T-cell (primary cell): ENCODE measurements at regions not wholly inside any gene's neighbourhood (a gene's known extent, or its start where the extent isn't known, plus 50 kb on each side); places are given as distances from the start of the nearest gene placed in this dataset.
A peak's percentile ranks its signal among the peaks of the same experiment; 100 is the strongest.

Source experiments
- ATAC-seq, 4 experiments: fragments of 200-7000 bp in 3 of 4; fragments of 150-1000 bp in 1 of 4; cut with Tn5 transposase; replicated peaks in 1 of 4; 1 replicate in 3 of 4; 2 replicates in 1 of 4; pipeline ENCODE4 v1.10.0; 2021; ENCODE audit warnings: moderate library complexity in 3 of 4, mild to moderate bottlenecking in 2 of 4, moderate number of reproducible peaks in 1 of 4
- CTCF ChIA-PET, 2 donors: fragments of 300-600 bp; sonication (Branson Sonifier 250); formaldehyde crosslinking; loops; one replicate each; lab custom pipeline; 2022; ENCODE audit warnings: antibody characterized with exemption in 2 of 2; lab: Charles Lee
- POLR2A ChIA-PET, 2 donors: fragments of 300-600 bp; sonication (Branson Sonifier 250); formaldehyde crosslinking; loops; one replicate each; lab custom pipeline; 2022; ENCODE audit warnings: antibody characterized with exemption in 2 of 2; lab: Charles Lee
- DNase-seq, 35 experiments: peaks; one replicate each; pipeline versions ENCODE4 v3.0.0 to v3.0.0-alpha.2; 2013 to 2023
- H3K27ac ChIP-seq: one replicate; pipeline ENCODE4 v1.5.1; 2013; ENCODE audit warnings: low read length
- H3K27me3 ChIP-seq, 2 experiments: replicated peaks in 1 of 2; 1 replicate in 1 of 2; 2 replicates in 1 of 2; pipeline versions ENCODE4 v1.6.1 to v1.7.0; 2013; ENCODE audit warnings: low read length in 1 of 2, mixed read lengths in 1 of 2; ENCODE audit not compliant: control insufficient read depth in 2 of 2, insufficient read depth in 2 of 2; ENCODE audit errors: extremely low read depth in 1 of 2
- H3K36me3 ChIP-seq, 2 donors: 1 replicate in 1 of 2; 2 replicates in 1 of 2; pipeline versions ENCODE4 v1.6.1 to v1.7.0; 2013; ENCODE audit warnings: low read length in 1 of 2; ENCODE audit not compliant: control insufficient read depth in 2 of 2, insufficient read depth in 1 of 2; ENCODE audit errors: extremely low read depth in 1 of 2
- H3K4me1 ChIP-seq, 2 experiments: 1 replicate in 1 of 2; 2 replicates in 1 of 2; pipeline versions ENCODE4 v1.6.1 to v1.7.0; 2013; ENCODE audit warnings: low read length in 2 of 2, mixed read lengths in 1 of 2; ENCODE audit not compliant: insufficient read depth in 2 of 2, control insufficient read depth in 1 of 2; ENCODE audit errors: extremely low read depth in 1 of 2
- H3K4me3 ChIP-seq, 2 donors: 1 replicate in 1 of 2; 2 replicates in 1 of 2; pipeline versions ENCODE4 v1.5.1 to v1.7.0; 2013; ENCODE audit warnings: mild to moderate bottlenecking in 2 of 2, low read length in 1 of 2, moderate library complexity in 1 of 2; ENCODE audit not compliant: control insufficient read depth in 1 of 2; ENCODE audit errors: extremely low read depth in 1 of 2
- H3K9me3 ChIP-seq: 2 replicates; pipeline ENCODE4 v1.7.0; 2013
- H3K27ac Mint-ChIP-seq, 2 donors: one replicate each; pipeline ENCODE4 v1.8.0; 2020 to 2021; ENCODE audit warnings: mild to moderate bottlenecking in 2 of 2, mixed read lengths in 2 of 2
- H3K27me3 Mint-ChIP-seq, 2 donors: one replicate each; pipeline ENCODE4 v1.8.0; 2021 to 2022; ENCODE audit warnings: mixed read lengths in 2 of 2
- H3K36me3 Mint-ChIP-seq: one replicate; pipeline ENCODE4 v1.8.0; 2021; ENCODE audit warnings: mixed read lengths
- H3K4me1 Mint-ChIP-seq, 3 donors: one replicate each; pipeline ENCODE4 v1.8.0; 2020 to 2022; ENCODE audit warnings: mixed read lengths in 3 of 3, mild to moderate bottlenecking in 1 of 3
- H3K4me3 Mint-ChIP-seq, 3 donors: one replicate each; pipeline ENCODE4 v1.8.0; 2020 to 2022; ENCODE audit warnings: mild to moderate bottlenecking in 3 of 3, mixed read lengths in 3 of 3, moderate library complexity in 3 of 3
- H3K9me3 Mint-ChIP-seq, 3 donors: one replicate each; pipeline ENCODE4 v1.8.0; 2020 to 2022; ENCODE audit warnings: mixed read lengths in 3 of 3
- WGBS: methylation state at CpG from one replicate; pipeline ENCODE4 v1.1.5; 2013; ENCODE audit warnings: missing lambda C conversion rate; ENCODE audit not compliant: insufficient coverage; 5-methylcytosine and 5-hydroxymethylcytosine counted together

- H3K4me1 Mint-ChIP-seq: no peaks in the 10 kb centered on the region
- Histone ChIP-seq H3K36me3 (no peaks in the 10 kb centered on the region), H3K27me3 (no peaks in the 10 kb centered on the region), H3K9me3 (no peaks in the 10 kb centered on the region), H3K27ac (no peak overlapping the region), H3K4me3 (no peak overlapping the region), H3K4me1 (no peaks in the 10 kb centered on the region)
- no peaks in the 10 kb centered on the region for H3K9me3 Mint-ChIP-seq
- ATAC-seq: no peak
- H3K4me3 Mint-ChIP-seq: no peak overlapping the region
- peaks cover 3 to 6% of the 10 kb centered on the region in 2 donors for H3K27me3 Mint-ChIP-seq
- no peaks in the 10 kb centered on the region for H3K36me3 Mint-ChIP-seq
- H3K27ac Mint-ChIP-seq: no peak overlapping the region
- ChIA-PET POLR2A (no interaction called here), CTCF (no interaction called here)
- DNase-seq: no peak
- WGBS: no CpG with 5 or more reads among the region's 1 CpG
Measured at GRCh38 chr14:66389481-66389880, 96.7 kb upstream of the CCDC196 start.

DNA sequence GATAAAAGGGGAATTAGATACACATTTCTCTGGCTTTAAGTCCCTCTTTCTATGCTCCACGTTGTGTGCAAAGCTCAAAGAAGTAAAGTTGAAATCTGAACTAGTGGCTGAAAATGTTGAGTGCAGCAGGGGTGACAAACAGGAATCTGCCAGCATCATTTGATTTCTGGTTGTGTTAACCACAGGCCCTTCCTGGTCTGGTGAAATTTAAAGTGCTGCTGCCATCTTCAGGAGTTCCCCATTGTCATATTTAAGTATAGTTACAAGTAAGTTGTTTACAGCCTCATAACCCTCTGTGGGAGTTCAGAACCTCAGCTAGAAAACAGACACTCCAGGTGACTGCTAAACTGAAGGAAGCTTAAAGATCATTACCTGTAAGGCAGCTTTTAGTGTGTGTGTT, 90.9 kb upstream of the CCDC196 start:
- Mint-ChIP-seq H3K4me3 (no peak overlapping the region), H3K27me3 (peaks cover 0 to 3% of the 10 kb centered on the region in 2 donors), H3K9me3 (no peaks in the 10 kb centered on the region), H3K27ac (peak overlapping the region in 1 of 2 donors; percentile 29), H3K36me3 (no peaks in the 10 kb centered on the region), H3K4me1 (peaks cover 6 to 8% (median 6%) of the 10 kb centered on the region in 3 donors)
- CTCF ChIA-PET: interaction anchor here (0.7 to 2.7 kb wide), 2 partner anchors 35 to 1228 kb away, joined by 3 to 35 read pairs; no protein-coding TSS in a partner anchor
- DNase-seq: peak in 12 of 35 experiments; percentile 1 to 51 (median 6)
- Histone ChIP-seq H3K4me1 (no peaks in the 10 kb centered on the region), H3K27ac (no peak overlapping the region), H3K36me3 (no peaks in the 10 kb centered on the region), H3K4me3 (no peak overlapping the region), H3K9me3 (no peaks in the 10 kb centered on the region), H3K27me3 (no peaks in the 10 kb centered on the region)
- POLR2A ChIA-PET: no interaction called here
- peak; percentile 38 to 72 (median 53) for ATAC-seq
- WGBS: no CpG with 5 or more reads among the region's 1 CpG

GRCh38 chr14:66396164-66396563, 90.0 kb upstream of the CCDC196 start:
- CTCF ChIA-PET: interaction anchor here in 1 of 2 donors (2.7 kb wide), 1 partner anchor 36 kb away, joined by 35 read pairs; no protein-coding TSS in a partner anchor

GRCh38 chr14:66398437-66398836, 87.7 kb upstream of the CCDC196 start:
- no peaks in the 10 kb centered on the region for H3K4me1 ChIP-seq
- ATAC-seq: no peak
- no peak overlapping the region for H3K27ac Mint-ChIP-seq
- H3K4me1 Mint-ChIP-seq: peaks cover 6 to 8% (median 6%) of the 10 kb centered on the region in 3 donors
- H3K36me3 ChIP-seq: no peaks in the 10 kb centered on the region
- ChIA-PET POLR2A (no interaction called here), CTCF (interaction anchor here in 1 of 2 donors (1.1 kb wide), 1 partner anchor 11 kb away, joined by 3 read pairs; no protein-coding TSS in a partner anchor)
- H3K27ac ChIP-seq: no peak overlapping the region
- no peak overlapping the region for H3K4me3 ChIP-seq
- no peaks in the 10 kb centered on the region for H3K9me3 ChIP-seq
- H3K27me3 Mint-ChIP-seq: no peaks in the 10 kb centered on the region
- H3K9me3 Mint-ChIP-seq: no peaks in the 10 kb centered on the region
- DNase-seq: no peak
- H3K27me3 ChIP-seq: no peaks in the 10 kb centered on the region
- H3K36me3 Mint-ChIP-seq: no peaks in the 10 kb centered on the region
- no peak overlapping the region for H3K4me3 Mint-ChIP-seq
- WGBS: no CpG with 5 or more reads among the region's 1 CpG

More at GRCh38 chr14:66396164-66396563, 90.0 kb upstream of the CCDC196 start:
- Mint-ChIP-seq H3K36me3 (no peaks in the 10 kb centered on the region), H3K4me1 (peaks cover 6 to 8% (median 6%) of the 10 kb centered on the region in 3 donors), H3K4me3 (no peak overlapping the region), H3K27ac (no peak overlapping the region), H3K9me3 (no peaks in the 10 kb centered on the region), H3K27me3 (peaks cover 0 to 3% of the 10 kb centered on the region in 2 donors)
- H3K36me3 ChIP-seq: no peaks in the 10 kb centered on the region
- H3K4me3 ChIP-seq: no peak overlapping the region
- no peaks in the 10 kb centered on the region for H3K4me1 ChIP-seq
- DNase-seq: no peak
- no CpG with 5 or more reads among the region's 4 CpGs for WGBS
- no peak for ATAC-seq
- POLR2A ChIA-PET: no interaction called here
- no peaks in the 10 kb centered on the region for H3K27me3 ChIP-seq
- no peak overlapping the region for H3K27ac ChIP-seq
- no peaks in the 10 kb centered on the region for H3K9me3 ChIP-seq

GRCh38 chr14:66401449-66402095, 84.6 kb upstream of the CCDC196 start:
- Histone ChIP-seq H3K9me3 (no peaks in the 10 kb centered on the region), H3K27ac (no peak overlapping the region), H3K4me1 (no peaks in the 10 kb centered on the region), H3K4me3 (no peak overlapping the region), H3K27me3 (no peaks in the 10 kb centered on the region), H3K36me3 (no peaks in the 10 kb centered on the region)
- CTCF ChIA-PET: no interaction called here
- H3K27me3 Mint-ChIP-seq: no peaks in the 10 kb centered on the region
- no peak overlapping the region for H3K27ac Mint-ChIP-seq
- H3K36me3 Mint-ChIP-seq: no peaks in the 10 kb centered on the region
- no peaks in the 10 kb centered on the region for H3K4me1 Mint-ChIP-seq
- 70% methylated on average over 1 of the region's 1 CpG for WGBS
- no peaks in the 10 kb centered on the region for H3K9me3 Mint-ChIP-seq
- ATAC-seq (no peak), DNase-seq (no peak)
- H3K4me3 Mint-ChIP-seq: no peak overlapping the region
- POLR2A ChIA-PET: no interaction called here

DNA sequence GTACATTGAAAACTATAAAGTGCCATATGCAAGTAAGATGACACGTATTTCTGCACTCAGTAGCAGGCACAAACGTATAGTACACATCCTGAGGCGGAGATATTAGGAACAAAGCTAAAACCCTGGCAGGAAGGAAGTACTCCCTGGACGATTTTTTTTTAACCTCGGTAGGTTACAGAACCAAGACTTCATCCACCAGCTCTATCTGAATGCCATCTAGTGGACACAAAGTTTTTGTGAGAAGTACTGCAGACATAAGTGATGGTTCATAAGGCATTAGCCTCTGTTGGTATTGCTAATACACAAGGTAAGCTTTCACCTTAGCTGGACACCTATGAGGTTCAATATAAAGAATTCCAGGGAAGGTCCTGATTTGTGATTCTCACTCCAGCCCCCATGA, 83.0 kb upstream of the CCDC196 start:
- ATAC-seq (peak in 3 of 4 experiments; percentile 30 to 48 (median 35)), DNase-seq (peak in 1 of 35 experiments; percentile 40)
- Histone ChIP-seq H3K9me3 (no peaks in the 10 kb centered on the region), H3K36me3 (no peaks in the 10 kb centered on the region), H3K4me3 (no peak overlapping the region), H3K4me1 (no peaks in the 10 kb centered on the region), H3K27me3 (no peaks in the 10 kb centered on the region), H3K27ac (no peak overlapping the region)
- H3K9me3 Mint-ChIP-seq: no peaks in the 10 kb centered on the region
- no peak overlapping the region for H3K27ac Mint-ChIP-seq
- no peaks in the 10 kb centered on the region for H3K27me3 Mint-ChIP-seq
- H3K36me3 Mint-ChIP-seq: no peaks in the 10 kb centered on the region
- H3K4me1 Mint-ChIP-seq: no peaks in the 10 kb centered on the region
- POLR2A ChIA-PET: interaction anchor here in 1 of 2 donors (1.2 kb wide), 1 partner anchor 15 kb away, joined by 4 read pairs; no protein-coding TSS in a partner anchor
- whole genome bisulfite sequencing: no CpG with 5 or more reads among the region's 5 CpGs
- no peak overlapping the region for H3K4me3 Mint-ChIP-seq
- CTCF ChIA-PET: interaction anchor here (0.5 to 2.0 kb wide), 6 partner anchors 12 to 988 kb away, joined by 3 to 26 read pairs (median 6); no protein-coding TSS in a partner anchor
